ENCODE measurements at regions not wholly inside any gene's neighbourhood (a gene's known extent, or its start where the extent isn't known, plus 50 kb on each side); places are given as distances from the start of the nearest gene placed in this dataset.

DNA sequence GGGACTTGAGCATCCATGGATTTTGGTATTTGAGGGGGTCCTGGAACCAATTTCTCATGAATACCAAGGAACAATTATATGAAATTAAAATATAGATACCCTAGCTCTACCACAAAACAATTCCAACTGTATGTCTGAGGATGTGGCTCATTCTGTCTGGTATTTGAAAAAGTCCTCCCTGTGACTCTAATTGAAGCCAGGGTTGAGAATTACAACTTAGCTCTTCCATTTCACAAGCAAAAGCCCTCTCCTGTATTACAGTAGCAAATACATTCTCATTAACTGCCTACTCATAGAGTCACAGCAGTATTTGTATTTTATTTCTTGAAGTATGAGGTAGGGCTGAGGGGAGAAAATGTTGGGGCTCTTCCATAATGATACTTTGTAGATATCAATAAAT, 187.8 kb upstream of the OLFM3 start:
- H3K27ac ChIP-seq (ENCODE audit: low read length), result no peak overlapping the region
- H3K36me3 ChIP-seq (replicated peaks; ENCODE audit: insufficient read depth, low read length), result no peaks in the 10 kb centered on the region
- no peaks in the 10 kb centered on the region for H3K9me3 ChIP-seq (replicated peaks; ENCODE audit: insufficient read depth, low read length)
- H3K79me2 ChIP-seq (ENCODE audit: low read length), result no peaks in the 10 kb centered on the region
- H3F3A ChIP-seq (ENCODE audit: insufficient read depth, low read length), result no peaks in the 10 kb centered on the region
- H2AFZ ChIP-seq (ENCODE audit: low read length), result no peak overlapping the region
- no peak for TF ChIP-seq EZH2 (optimal IDR thresholded peaks at IDR 0.05; ENCODE audit: low read depth, low read length)
- no peak for TF ChIP-seq EZH2phosphoT487 (IDR thresholded peaks at IDR 0.05; ENCODE audit: low read length)
- TF ChIP-seq, protein P1, sequence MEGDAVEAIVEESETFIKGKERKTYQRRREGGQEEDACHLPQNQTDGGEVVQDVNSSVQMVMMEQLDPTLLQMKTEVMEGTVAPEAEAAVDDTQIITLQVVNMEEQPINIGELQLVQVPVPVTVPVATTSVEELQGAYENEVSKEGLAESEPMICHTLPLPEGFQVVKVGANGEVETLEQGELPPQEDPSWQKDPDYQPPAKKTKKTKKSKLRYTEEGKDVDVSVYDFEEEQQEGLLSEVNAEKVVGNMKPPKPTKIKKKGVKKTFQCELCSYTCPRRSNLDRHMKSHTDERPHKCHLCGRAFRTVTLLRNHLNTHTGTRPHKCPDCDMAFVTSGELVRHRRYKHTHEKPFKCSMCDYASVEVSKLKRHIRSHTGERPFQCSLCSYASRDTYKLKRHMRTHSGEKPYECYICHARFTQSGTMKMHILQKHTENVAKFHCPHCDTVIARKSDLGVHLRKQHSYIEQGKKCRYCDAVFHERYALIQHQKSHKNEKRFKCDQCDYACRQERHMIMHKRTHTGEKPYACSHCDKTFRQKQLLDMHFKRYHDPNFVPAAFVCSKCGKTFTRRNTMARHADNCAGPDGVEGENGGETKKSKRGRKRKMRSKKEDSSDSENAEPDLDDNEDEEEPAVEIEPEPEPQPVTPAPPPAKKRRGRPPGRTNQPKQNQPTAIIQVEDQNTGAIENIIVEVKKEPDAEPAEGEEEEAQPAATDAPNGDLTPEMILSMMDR (IDR thresholded peaks at IDR 0.05; ENCODE audit: low read length), result no peak
- H3K9me2 ChIP-seq (replicated peaks; ENCODE audit: insufficient read depth, low read length), result no peaks in the 10 kb centered on the region
- H3K4me3 ChIP-seq (ENCODE audit: low read length), result no peak overlapping the region
- H3K4me2 ChIP-seq (ENCODE audit: low read depth, low read length), result no peak overlapping the region
- no peaks in the 10 kb centered on the region for H3K27me3 ChIP-seq (replicated peaks; ENCODE audit: insufficient read depth, low read length)
- no peak overlapping the region for H3K9ac ChIP-seq (ENCODE audit: low read length)
- no peaks in the 10 kb centered on the region for H4K20me1 ChIP-seq (ENCODE audit: insufficient read depth, low read length)
- H3K4me1 ChIP-seq (ENCODE audit: low read length), result no peaks in the 10 kb centered on the region
- no peak for DNase-seq

- H3K4me1 ChIP-seq (ENCODE audit: low read length), result no peaks in the 10 kb centered on the region
- no peaks in the 10 kb centered on the region for H3K9me3 ChIP-seq (replicated peaks; ENCODE audit: insufficient read depth, low read length)
- H3K79me2 ChIP-seq (ENCODE audit: low read length), result no peaks in the 10 kb centered on the region
- DNase-seq, result no peak
- H3K9me2 ChIP-seq (replicated peaks; ENCODE audit: insufficient read depth, low read length), result no peaks in the 10 kb centered on the region
- H2AFZ ChIP-seq (ENCODE audit: low read length), result no peak overlapping the region
- H3F3A ChIP-seq (ENCODE audit: insufficient read depth, low read length), result no peaks in the 10 kb centered on the region
- H3K4me2 ChIP-seq (ENCODE audit: low read depth, low read length), result no peak overlapping the region
- no peaks in the 10 kb centered on the region for H4K20me1 ChIP-seq (ENCODE audit: insufficient read depth, low read length)
- H3K27me3 ChIP-seq (replicated peaks; ENCODE audit: insufficient read depth, low read length), result no peaks in the 10 kb centered on the region
- H3K36me3 ChIP-seq (replicated peaks; ENCODE audit: insufficient read depth, low read length), result no peaks in the 10 kb centered on the region
- H3K9ac ChIP-seq (ENCODE audit: low read length), result no peak overlapping the region
- H3K27ac ChIP-seq (ENCODE audit: low read length), result no peak overlapping the region
- TF ChIP-seq EZH2phosphoT487 (IDR thresholded peaks at IDR 0.05; ENCODE audit: low read length), result no peak
- TF ChIP-seq, protein P1 (IDR thresholded peaks at IDR 0.05; ENCODE audit: low read length), result no peak
- no peak for TF ChIP-seq EZH2 (optimal IDR thresholded peaks at IDR 0.05; ENCODE audit: low read depth, low read length)
- H3K4me3 ChIP-seq (ENCODE audit: low read length), result no peak overlapping the region
Measured at GRCh38 chr1:102183711-102184110, 187.0 kb upstream of the OLFM3 start.

DNA sequence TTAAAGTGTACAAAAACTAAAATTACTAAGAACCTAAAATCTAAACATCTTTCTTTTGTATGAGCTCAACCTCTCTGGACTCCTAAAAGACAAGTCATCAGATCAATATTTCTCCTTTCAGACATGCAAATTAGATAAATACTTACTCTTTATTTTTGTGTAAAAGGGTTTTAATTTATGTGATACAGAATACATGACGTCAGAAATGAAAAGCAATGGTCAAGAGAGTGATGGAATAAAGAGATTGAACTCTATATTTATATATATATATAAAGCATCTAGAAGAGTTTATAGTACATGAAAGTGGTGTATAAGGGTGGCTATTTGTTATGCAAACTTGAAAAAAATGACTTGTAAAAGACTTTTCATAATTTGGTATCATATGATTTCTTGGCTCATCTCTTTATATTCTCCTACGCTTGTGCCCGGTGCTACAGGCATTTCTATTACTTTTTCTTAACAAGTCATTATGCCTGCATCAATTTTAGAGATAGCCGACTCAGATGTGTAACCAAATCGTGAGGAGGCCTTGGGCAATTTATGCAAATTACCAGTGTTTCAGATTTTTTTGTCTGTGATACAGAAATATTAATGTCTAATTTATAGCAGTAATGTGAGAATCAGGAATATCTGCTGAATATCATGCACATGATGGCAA, 186.0 kb upstream of the OLFM3 start:
- no peaks in the 10 kb centered on the region for H3K36me3 ChIP-seq (replicated peaks; ENCODE audit: insufficient read depth, low read length)
- H3K9me2 ChIP-seq (replicated peaks; ENCODE audit: insufficient read depth, low read length), result no peaks in the 10 kb centered on the region
- no peak for TF ChIP-seq EZH2phosphoT487 (IDR thresholded peaks at IDR 0.05; ENCODE audit: low read length)
- no peak for TF ChIP-seq EZH2 (optimal IDR thresholded peaks at IDR 0.05; ENCODE audit: low read depth, low read length)
- TF ChIP-seq, protein P1 (IDR thresholded peaks at IDR 0.05; ENCODE audit: low read length), result no peak
- no peaks in the 10 kb centered on the region for H3K27me3 ChIP-seq (replicated peaks; ENCODE audit: insufficient read depth, low read length)
- no peak for DNase-seq
- no peaks in the 10 kb centered on the region for H3F3A ChIP-seq (ENCODE audit: insufficient read depth, low read length)
- H3K4me2 ChIP-seq (ENCODE audit: low read depth, low read length), result no peak overlapping the region
- H3K9me3 ChIP-seq (replicated peaks; ENCODE audit: insufficient read depth, low read length), result no peaks in the 10 kb centered on the region
- H3K4me3 ChIP-seq (ENCODE audit: low read length), result no peak overlapping the region
- H3K9ac ChIP-seq (ENCODE audit: low read length), result no peak overlapping the region
- no peaks in the 10 kb centered on the region for H4K20me1 ChIP-seq (ENCODE audit: insufficient read depth, low read length)
- no peak overlapping the region for H3K27ac ChIP-seq (ENCODE audit: low read length)
- H3K79me2 ChIP-seq (ENCODE audit: low read length), result no peaks in the 10 kb centered on the region
- H3K4me1 ChIP-seq (ENCODE audit: low read length), result no peaks in the 10 kb centered on the region
- H2AFZ ChIP-seq (ENCODE audit: low read length), result no peak overlapping the region

Measured in MM.1S (cell line).